ENCODE measurements at regions not wholly inside any gene's neighbourhood (a gene's known extent, or its start where the extent isn't known, plus 50 kb on each side); places are given as distances from the start of the nearest gene placed in this dataset.

GRCh38 chr3:170737498-170738162, 132.4 kb downstream of the RPL22L1 start:
- no peak for DNase-seq
- TF ChIP-seq POLR2A (IDR thresholded peaks at IDR 0.05) (no peak), CTCF (IDR thresholded peaks at IDR 0.05) (no peak)
- intact Hi-C loops (cut with DNase I; ENCODE audit: low total_unique reads): no loop called here
- Histone ChIP-seq H3K27me3 (no peaks in the 10 kb centered on the region), H3K36me3 (no peaks in the 10 kb centered on the region), H3K4me1 (no peaks in the 10 kb centered on the region), H3K27ac (no peak overlapping the region), H3K4me3 (no peak overlapping the region), H3K9me3 (no peaks in the 10 kb centered on the region)

DNA sequence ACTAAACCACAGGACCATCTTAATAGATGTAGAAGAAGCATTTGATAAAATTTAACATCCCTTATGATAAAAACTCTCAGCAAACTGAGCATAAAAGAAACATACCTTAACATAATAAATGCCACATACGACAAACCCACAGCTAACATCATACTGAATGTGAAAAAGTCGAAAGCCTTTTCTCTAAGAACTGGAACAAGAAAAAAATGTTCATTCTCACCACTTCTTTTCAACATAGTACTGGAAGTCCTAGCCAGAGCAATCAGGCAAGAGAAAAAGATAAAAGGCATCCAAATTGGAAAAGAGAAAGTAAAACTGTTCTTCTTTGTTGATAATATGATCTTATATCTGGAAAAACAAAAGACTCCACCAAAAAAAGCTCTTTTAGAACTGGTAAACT, 134.2 kb downstream of the RPL22L1 start:
- Histone ChIP-seq H3K27me3 (no peaks in the 10 kb centered on the region), H3K27ac (no peak overlapping the region), H3K9me3 (no peaks in the 10 kb centered on the region), H3K36me3 (no peaks in the 10 kb centered on the region), H3K4me1 (no peaks in the 10 kb centered on the region), H3K4me3 (no peak overlapping the region)
- intact Hi-C loops (cut with DNase I; ENCODE audit: low total_unique reads): no loop called here
- no peak for DNase-seq
- no peak for TF ChIP-seq POLR2A (IDR thresholded peaks at IDR 0.05)
- no peak for TF ChIP-seq CTCF (IDR thresholded peaks at IDR 0.05)

- Histone ChIP-seq H3K27ac (no peak overlapping the region), H3K4me3 (no peak overlapping the region), H3K4me1 (no peaks in the 10 kb centered on the region), H3K36me3 (no peaks in the 10 kb centered on the region), H3K27me3 (no peaks in the 10 kb centered on the region), H3K9me3 (no peaks in the 10 kb centered on the region)
- TF ChIP-seq CTCF (IDR thresholded peaks at IDR 0.05) (no peak), POLR2A (IDR thresholded peaks at IDR 0.05) (no peak)
- intact Hi-C loops (cut with DNase I; ENCODE audit: low total_unique reads): no loop called here
- DNase-seq: no peak
Measured at GRCh38 chr3:170734735-170735065, 135.3 kb downstream of the RPL22L1 start.

- intact Hi-C loops (cut with DNase I; ENCODE audit: low total_unique reads): no loop called here
- Histone ChIP-seq H3K27me3 (no peaks in the 10 kb centered on the region), H3K27ac (no peak overlapping the region), H3K36me3 (no peaks in the 10 kb centered on the region), H3K9me3 (no peaks in the 10 kb centered on the region), H3K4me1 (no peaks in the 10 kb centered on the region), H3K4me3 (no peak overlapping the region)
- no peak for DNase-seq
- TF ChIP-seq POLR2A (IDR thresholded peaks at IDR 0.05) (no peak), CTCF (IDR thresholded peaks at IDR 0.05) (no peak)
Measured at GRCh38 chr3:170734043-170734734, 135.8 kb downstream of the RPL22L1 start.

GRCh38 chr3:170732660-170733245, 137.2 kb downstream of the RPL22L1 start:
- Histone ChIP-seq H3K4me1 (no peaks in the 10 kb centered on the region), H3K27ac (no peak overlapping the region), H3K4me3 (no peak overlapping the region), H3K9me3 (no peaks in the 10 kb centered on the region), H3K27me3 (no peaks in the 10 kb centered on the region), H3K36me3 (no peaks in the 10 kb centered on the region)
- intact Hi-C loops (cut with DNase I; ENCODE audit: low total_unique reads): no loop called here
- TF ChIP-seq POLR2A (IDR thresholded peaks at IDR 0.05) (no peak), CTCF (IDR thresholded peaks at IDR 0.05) (no peak)
- DNase-seq: no peak

Measured in uterus (tissue), 3 donors.